ENCODE measurements at regions not wholly inside any gene's neighbourhood (a gene's known extent, or its start where the extent isn't known, plus 50 kb on each side); places are given as distances from the start of the nearest gene placed in this dataset.
"Not testable (repeated sequence)": the region's sequence is repeated elsewhere in the genome, so short reads cannot be mapped to it uniquely, and the experiment has no call there.

- H3K4me1 ChIP-seq, result no peaks in the 10 kb centered on the region
- no peaks in the 10 kb centered on the region for H3K36me3 ChIP-seq
- H3K9me3 ChIP-seq, result no peaks in the 10 kb centered on the region
- no peak overlapping the region for H3K4me3 ChIP-seq
- no peak overlapping the region for H3K27ac ChIP-seq
- no peaks in the 10 kb centered on the region for H3K27me3 ChIP-seq
- TF ChIP-seq POLR2A (IDR thresholded peaks at IDR 0.05) (no peak), CTCF (IDR thresholded peaks at IDR 0.05) (no peak)
- DNase-seq, result no peak
- intact Hi-C loops (cut with DNase I; ENCODE audit: low total_unique reads), result no loop called here
Measured at GRCh38 chrX:110531873-110532580, 173.4 kb downstream of the RTL9 start.

- Histone ChIP-seq H3K36me3 (no peaks in the 10 kb centered on the region), H3K9me3 (no peaks in the 10 kb centered on the region), H3K27me3 (no peaks in the 10 kb centered on the region), H3K4me3 (no peak overlapping the region), H3K4me1 (no peaks in the 10 kb centered on the region), H3K27ac (no peak overlapping the region)
- DNase-seq, result no peak
- no peak for TF ChIP-seq POLR2A (IDR thresholded peaks at IDR 0.05)
- TF ChIP-seq CTCF (IDR thresholded peaks at IDR 0.05), result no peak
- intact Hi-C loops (cut with DNase I; ENCODE audit: low total_unique reads), result no loop called here
Measured at GRCh38 chrX:110532581-110532931, 173.9 kb downstream of the RTL9 start.

GRCh38 chrX:110536816-110537215 lies 178.2 kb downstream of the RTL9 start:
- intact Hi-C loops (cut with DNase I; ENCODE audit: low total_unique reads), result no loop called here
- peak overlapping the region; percentile 21 to 48 for H3K27ac ChIP-seq
- H3K36me3 ChIP-seq, result no peaks in the 10 kb centered on the region
- no peaks in the 10 kb centered on the region for H3K4me1 ChIP-seq
- TF ChIP-seq POLR2A (IDR thresholded peaks at IDR 0.05) (no peak), CTCF (IDR thresholded peaks at IDR 0.05) (no peak)
- no peak overlapping the region for H3K4me3 ChIP-seq
- DNase-seq, result no peak
- no peaks in the 10 kb centered on the region for H3K27me3 ChIP-seq
- H3K9me3 ChIP-seq, result no peaks in the 10 kb centered on the region

DNA sequence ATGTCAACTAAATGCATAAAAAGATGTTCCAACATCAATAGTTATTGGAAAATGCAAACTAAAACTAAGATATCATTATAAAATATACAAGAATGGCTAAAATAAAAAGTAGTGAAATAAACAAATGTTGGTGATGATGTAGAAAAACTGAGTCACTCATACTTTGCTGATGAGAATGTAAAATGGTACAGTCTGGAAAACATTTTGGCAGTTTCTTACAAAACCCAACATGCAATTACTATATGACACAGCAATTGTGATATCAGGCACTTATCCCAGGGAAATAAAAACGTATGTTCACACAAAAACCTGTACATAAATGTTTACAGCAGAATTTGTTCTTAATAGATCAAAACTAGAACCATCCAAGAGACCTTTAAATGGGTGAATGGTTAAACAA lies 182.6 kb downstream of the RTL9 start:
- H3K36me3 ChIP-seq, result no peaks in the 10 kb centered on the region
- H3K27me3 ChIP-seq, result no peaks in the 10 kb centered on the region
- no peak for TF ChIP-seq POLR2A (IDR thresholded peaks at IDR 0.05)
- no peak for TF ChIP-seq CTCF (IDR thresholded peaks at IDR 0.05)
- intact Hi-C loops (cut with DNase I; ENCODE audit: low total_unique reads), result no loop called here
- H3K4me3 ChIP-seq, result no peak overlapping the region
- no peak for DNase-seq
- no peaks in the 10 kb centered on the region for H3K4me1 ChIP-seq
- no peak overlapping the region for H3K27ac ChIP-seq
- H3K9me3 ChIP-seq, result no peaks in the 10 kb centered on the region

- H3K4me1 ChIP-seq; H3K4me3 ChIP-seq; H3K27ac ChIP-seq; H3K9me3 ChIP-seq; H3K27me3 ChIP-seq; DNase-seq; intact Hi-C loops (cut with DNase I; ENCODE audit: low total_unique reads); H3K36me3 ChIP-seq: not testable (repeated sequence)
Measured at GRCh38 chrX:110550854-110551253, 192.2 kb downstream of the RTL9 start.

GRCh38 chrX:110557864-110558263 lies 199.2 kb downstream of the RTL9 start:
- H3K4me1 ChIP-seq, result no peaks in the 10 kb centered on the region
- intact Hi-C loops (cut with DNase I; ENCODE audit: low total_unique reads), result no loop called here
- H3K27me3 ChIP-seq, result no peaks in the 10 kb centered on the region
- no peak overlapping the region for H3K27ac ChIP-seq
- H3K36me3 ChIP-seq, result no peaks in the 10 kb centered on the region
- no peak overlapping the region for H3K4me3 ChIP-seq
- no peak for TF ChIP-seq CTCF (IDR thresholded peaks at IDR 0.05)
- TF ChIP-seq POLR2A (IDR thresholded peaks at IDR 0.05), result no peak
- H3K9me3 ChIP-seq, result no peaks in the 10 kb centered on the region
- no peak for DNase-seq

Measured in uterus (tissue), 3 donors.